Upper lobe of left lung (tissue), 6 donors: ENCODE measurements at regions not wholly inside any gene's neighbourhood (a gene's known extent, or its start where the extent isn't known, plus 50 kb on each side); places are given as distances from the start of the nearest gene placed in this dataset.

ENCODE experiments used
- ATAC-seq, 2 donors: fragments of 200-7000 bp; cut with Tn5 transposase; one replicate each; pipeline ENCODE4 v1.9.1; 2022; ENCODE audit warnings: mild to moderate bottlenecking in 2 of 2, moderate library complexity in 2 of 2; ENCODE audit not compliant: low FRiP score in 2 of 2
- DNase-seq, 2 donors: peaks; one replicate each; pipeline ENCODE4 v3.0.0-alpha.2; 2019 to 2020
- H3K27ac ChIP-seq, 4 donors: fragments of 200-600 bp; sonication (generic); one replicate each; pipeline ENCODE4 v1.5.1; 2016 to 2019
- H3K27me3 ChIP-seq, 4 donors: fragments of 200-600 bp; sonication (generic); one replicate each; pipeline ENCODE4 v1.5.1; 2017 to 2019
- H3K36me3 ChIP-seq, 4 donors: fragments of 200-600 bp; sonication (generic); one replicate each; pipeline ENCODE4 v1.5.1; 2016 to 2019
- H3K4me1 ChIP-seq, 4 donors: fragments of 200-600 bp; sonication (generic); one replicate each; pipeline ENCODE4 v1.5.1; 2018 to 2019
- H3K4me3 ChIP-seq, 4 donors: fragments of 200-600 bp; sonication (generic); one replicate each; pipeline ENCODE4 v1.5.1; 2017 to 2019; ENCODE audit warnings: mild to moderate bottlenecking in 2 of 4, moderate library complexity in 1 of 4
- H3K9me3 ChIP-seq, 4 donors: fragments of 200-600 bp; sonication (generic); one replicate each; pipeline ENCODE4 v1.5.1; 2018 to 2019
- CTCF ChIP-seq, 6 experiments: fragments of 450-650 bp in 4 of 6; fragments of 200-600 bp in 2 of 6; sonication (generic) in 2 of 6; IDR thresholded peaks; one replicate each; pipeline ENCODE4 v1.5.1; 2016 to 2019; ENCODE audit warnings: antibody characterized with exemption in 6 of 6
- EP300 ChIP-seq, 4 donors: sonication (generic); formaldehyde crosslinking; IDR thresholded peaks; one replicate each; pipeline ENCODE4 v1.5.1; 2017; ENCODE audit warnings: antibody characterized with exemption in 4 of 4, control low read depth in 2 of 4
- POLR2A ChIP-seq, 4 donors: fragments of 450-650 bp; IDR thresholded peaks; one replicate each; pipeline ENCODE4 v1.5.1; 2016 to 2017; ENCODE audit warnings: antibody characterized with exemption in 4 of 4, mild to moderate bottlenecking in 2 of 4
- POLR2AphosphoS5 ChIP-seq, 2 donors: sonication (generic); formaldehyde crosslinking; IDR thresholded peaks; one replicate each; pipeline ENCODE4 v1.5.1; 2017; ENCODE audit warnings: antibody characterized with exemption in 2 of 2
- WGBS, 2 donors: methylation state at CpG; one replicate each; pipeline ENCODE4 v1.1.5; 2017 to 2018; 5-methylcytosine and 5-hydroxymethylcytosine counted together
- donor health status: DM: no; HTN: no; CAD: no; lungs with moderate emphysema.
- donor health status: DM: no; HTN: yes; CAD: no; lungs with severe emphysema.

DNA sequence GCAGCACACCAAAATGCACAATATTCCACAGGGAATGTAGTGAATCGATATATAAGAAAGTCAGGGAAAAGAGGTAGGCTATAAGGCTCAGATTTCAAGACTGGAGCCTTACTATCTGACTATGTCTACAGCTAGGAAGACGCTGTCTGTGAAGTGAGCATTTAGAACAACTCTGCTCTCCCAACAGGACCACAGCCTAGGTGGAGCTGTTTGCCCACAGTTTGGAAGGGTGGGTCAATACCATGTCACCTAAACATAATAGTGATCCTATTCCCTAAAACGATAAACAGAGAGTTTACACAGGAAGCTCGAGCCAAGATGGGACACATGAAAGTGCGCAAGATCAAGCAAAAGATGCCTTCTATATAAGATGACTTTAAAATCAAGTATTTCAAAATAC lies 2486.0 kb upstream of the PCDH20 start:
- Histone ChIP-seq H3K9me3 (no peaks in the 10 kb centered on the region), H3K27ac (no peak overlapping the region), H3K27me3 (no peaks in the 10 kb centered on the region), H3K4me3 (no peak overlapping the region), H3K4me1 (no peaks in the 10 kb centered on the region), H3K36me3 (no peaks in the 10 kb centered on the region)
- no peak for DNase-seq
- TF ChIP-seq POLR2A (IDR thresholded peaks at IDR 0.05) (no peak), POLR2AphosphoS5 (IDR thresholded peaks at IDR 0.05) (no peak), EP300 (IDR thresholded peaks at IDR 0.05) (no peak), CTCF (IDR thresholded peaks at IDR 0.05) (no peak)
- no peak for ATAC-seq
- 89 to 91% methylated on average over 5 of the region's 5 CpGs for WGBS, 2 donors

DNA sequence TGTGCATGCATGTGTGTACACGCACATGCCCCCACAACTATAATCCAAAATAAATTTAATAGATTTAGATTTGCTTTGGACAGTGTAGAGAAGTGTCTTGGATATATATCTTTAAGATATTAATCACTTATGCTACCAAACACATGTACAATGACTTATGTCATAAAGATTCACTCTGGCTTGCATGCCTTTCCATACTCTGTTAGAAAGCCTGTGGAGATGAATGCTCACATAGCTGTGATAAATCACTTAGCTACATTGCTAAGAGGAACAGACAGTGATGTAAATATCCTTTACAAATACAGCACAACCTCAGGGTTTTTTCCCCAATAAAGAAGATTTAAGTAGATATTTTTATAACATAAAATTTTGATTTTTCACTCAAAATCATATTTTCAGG lies 2484.8 kb upstream of the PCDH20 start:
- Histone ChIP-seq H3K27ac (no peak overlapping the region), H3K9me3 (no peaks in the 10 kb centered on the region), H3K27me3 (no peaks in the 10 kb centered on the region), H3K36me3 (no peaks in the 10 kb centered on the region), H3K4me3 (no peak overlapping the region), H3K4me1 (no peaks in the 10 kb centered on the region)
- 92 to 98% methylated on average over 1 of the region's 1 CpG for WGBS, 2 donors
- ATAC-seq, result no peak
- no peak for DNase-seq
- TF ChIP-seq CTCF (IDR thresholded peaks at IDR 0.05) (no peak), POLR2AphosphoS5 (IDR thresholded peaks at IDR 0.05) (no peak), EP300 (IDR thresholded peaks at IDR 0.05) (no peak), POLR2A (IDR thresholded peaks at IDR 0.05) (no peak)

- ATAC-seq, result no peak
- H3K27ac ChIP-seq, result no peak overlapping the region
- no peak for DNase-seq
Observed at GRCh38 chr13:63896321-63896720, 2480.7 kb upstream of the PCDH20 start.

GRCh38 chr13:63882052-63882451 lies 2466.4 kb upstream of the PCDH20 start:
- DNase-seq, result no peak
- ATAC-seq, result no peak
- Histone ChIP-seq H3K36me3 (no peaks in the 10 kb centered on the region), H3K4me3 (no peak overlapping the region), H3K4me1 (no peaks in the 10 kb centered on the region), H3K27ac (no peak overlapping the region), H3K9me3 (no peaks in the 10 kb centered on the region), H3K27me3 (no peaks in the 10 kb centered on the region)
- TF ChIP-seq POLR2A (IDR thresholded peaks at IDR 0.05), result no peak
- WGBS, 2 donors, result 67 to 78% methylated on average over 1 of the region's 1 CpG

More at GRCh38 chr13:63896321-63896720, 2480.7 kb upstream of the PCDH20 start:
- Histone ChIP-seq H3K9me3 (no peaks in the 10 kb centered on the region), H3K36me3 (no peaks in the 10 kb centered on the region), H3K27me3 (no peaks in the 10 kb centered on the region), H3K4me1 (no peaks in the 10 kb centered on the region), H3K4me3 (no peak overlapping the region)
- TF ChIP-seq CTCF (IDR thresholded peaks at IDR 0.05), result no peak
- TF ChIP-seq POLR2AphosphoS5 (IDR thresholded peaks at IDR 0.05), result no peak
- no peak for TF ChIP-seq POLR2A (IDR thresholded peaks at IDR 0.05)
- no peak for TF ChIP-seq EP300 (IDR thresholded peaks at IDR 0.05)

DNA sequence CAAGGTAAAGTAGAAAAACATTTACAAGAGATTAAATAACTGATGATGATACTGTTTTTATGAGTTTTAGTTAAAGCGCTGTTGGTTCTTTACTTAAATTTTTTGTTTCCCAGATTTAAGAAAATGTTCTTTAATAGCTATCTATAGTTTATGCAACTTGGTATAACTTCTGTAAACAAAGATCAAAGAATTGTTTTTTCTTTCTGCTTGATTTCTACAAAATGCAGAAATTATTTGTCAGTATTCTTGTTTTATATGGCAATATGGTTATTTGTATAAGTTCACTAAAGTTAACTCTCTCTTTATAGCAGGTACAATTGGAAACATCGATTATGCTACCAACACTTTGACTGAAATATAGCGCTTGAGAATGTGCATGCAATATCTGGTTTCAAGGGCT lies 2465.1 kb upstream of the PCDH20 start:
- TF ChIP-seq EP300 (IDR thresholded peaks at IDR 0.05), result no peak
- TF ChIP-seq POLR2A (IDR thresholded peaks at IDR 0.05), result no peak
- no peak for TF ChIP-seq CTCF (IDR thresholded peaks at IDR 0.05)
- no peak for TF ChIP-seq POLR2AphosphoS5 (IDR thresholded peaks at IDR 0.05)
- DNase-seq (no peak), ATAC-seq (no peak)
- WGBS, 2 donors, result 64 to 80% methylated on average over 3 of the region's 3 CpGs
- no peak overlapping the region for H3K4me3 ChIP-seq
- no peaks in the 10 kb centered on the region for H3K9me3 ChIP-seq
- H3K36me3 ChIP-seq, result no peaks in the 10 kb centered on the region
- no peak overlapping the region for H3K27ac ChIP-seq
- H3K4me1 ChIP-seq, result no peaks in the 10 kb centered on the region
- H3K27me3 ChIP-seq, result no peaks in the 10 kb centered on the region
